ENCODE measurements at regions not wholly inside any gene's neighbourhood (a gene's known extent, or its start where the extent isn't known, plus 50 kb on each side); places are given as distances from the start of the nearest gene placed in this dataset.
"Not testable (repeated sequence)": the region's sequence is repeated elsewhere in the genome, so short reads cannot be mapped to it uniquely, and the experiment has no call there.

DNA sequence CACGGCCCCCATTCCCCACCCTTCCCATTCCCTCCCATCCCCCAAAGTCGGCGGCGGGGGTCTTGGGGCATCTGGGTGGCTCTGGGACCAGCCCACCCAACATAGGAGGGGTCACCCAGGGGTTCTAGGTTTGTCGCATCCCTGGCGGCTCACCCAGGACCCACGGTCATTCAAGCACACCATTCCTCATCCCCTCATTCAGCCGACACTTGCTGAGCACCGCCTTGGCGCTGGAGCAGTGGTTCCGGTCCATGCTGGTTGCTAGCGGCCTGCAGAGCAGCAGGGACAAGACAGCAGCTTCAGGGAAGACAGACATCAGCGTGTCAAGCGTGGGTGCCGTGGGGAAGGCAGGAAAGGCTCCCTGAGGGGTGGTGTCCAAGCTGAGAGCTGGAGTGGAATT, 50.5 kb upstream of the OTOS start:
- peaks cover 0 to 3% of the 10 kb centered on the region in 2 donors for H3K27me3 ChIP-seq (ENCODE audit: control insufficient read depth in 2 of 2, insufficient read depth in 2 of 2, low read length in 2 of 2)
- H3K9me3 ChIP-seq (ENCODE audit: control insufficient read depth in 2 of 2, low read length in 2 of 2) = no peaks in the 10 kb centered on the region
- H3K9ac ChIP-seq (ENCODE audit: low read depth in 1 of 2, low read length in 2 of 2) = no peak overlapping the region
- H3K27ac ChIP-seq (ENCODE audit: low read depth in 2 of 2, low read length in 2 of 2) = no peak overlapping the region
- H3K4me1 ChIP-seq (ENCODE audit: control insufficient read depth in 2 of 2, insufficient read depth in 2 of 2, low read length in 2 of 2) = no peaks in the 10 kb centered on the region
- H3K36me3 ChIP-seq (ENCODE audit: control insufficient read depth in 2 of 2, insufficient read depth in 2 of 2, low read length in 2 of 2) = no peaks in the 10 kb centered on the region
- no peak overlapping the region for H3K4me3 ChIP-seq (ENCODE audit: low read length in 2 of 2)

DNA sequence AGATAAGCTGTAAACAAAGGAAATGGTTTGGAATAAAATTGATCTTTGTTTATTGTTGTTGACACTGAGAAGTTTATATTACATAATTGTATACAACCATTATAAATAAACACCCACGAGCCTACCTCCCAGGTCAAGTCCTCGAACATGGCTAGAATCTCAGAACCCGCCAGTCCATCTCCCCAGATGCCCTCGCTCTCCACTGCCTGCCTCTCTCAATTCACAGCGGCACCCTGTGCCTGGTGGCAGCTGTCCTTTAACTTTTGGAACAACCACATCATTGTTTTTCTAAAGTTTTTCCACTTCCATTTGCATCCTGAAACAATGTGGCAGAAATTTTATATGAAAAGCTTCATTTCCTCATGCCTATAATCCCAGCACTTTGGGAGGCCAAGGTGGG, 52.2 kb upstream of the OTOS start:
- no peaks in the 10 kb centered on the region for H3K9me3 ChIP-seq (ENCODE audit: control insufficient read depth in 2 of 2, low read length in 2 of 2)
- H3K27me3 ChIP-seq (ENCODE audit: control insufficient read depth in 2 of 2, insufficient read depth in 2 of 2, low read length in 2 of 2) = peaks cover 0 to 3% of the 10 kb centered on the region in 2 donors
- H3K36me3 ChIP-seq (ENCODE audit: control insufficient read depth in 2 of 2, insufficient read depth in 2 of 2, low read length in 2 of 2) = no peaks in the 10 kb centered on the region
- H3K4me3 ChIP-seq (ENCODE audit: low read length in 2 of 2) = no peak overlapping the region
- no peaks in the 10 kb centered on the region for H3K4me1 ChIP-seq (ENCODE audit: control insufficient read depth in 2 of 2, insufficient read depth in 2 of 2, low read length in 2 of 2)
- no peak overlapping the region for H3K9ac ChIP-seq (ENCODE audit: low read depth in 1 of 2, low read length in 2 of 2)
- H3K27ac ChIP-seq (ENCODE audit: low read depth in 2 of 2, low read length in 2 of 2) = no peak overlapping the region

DNA sequence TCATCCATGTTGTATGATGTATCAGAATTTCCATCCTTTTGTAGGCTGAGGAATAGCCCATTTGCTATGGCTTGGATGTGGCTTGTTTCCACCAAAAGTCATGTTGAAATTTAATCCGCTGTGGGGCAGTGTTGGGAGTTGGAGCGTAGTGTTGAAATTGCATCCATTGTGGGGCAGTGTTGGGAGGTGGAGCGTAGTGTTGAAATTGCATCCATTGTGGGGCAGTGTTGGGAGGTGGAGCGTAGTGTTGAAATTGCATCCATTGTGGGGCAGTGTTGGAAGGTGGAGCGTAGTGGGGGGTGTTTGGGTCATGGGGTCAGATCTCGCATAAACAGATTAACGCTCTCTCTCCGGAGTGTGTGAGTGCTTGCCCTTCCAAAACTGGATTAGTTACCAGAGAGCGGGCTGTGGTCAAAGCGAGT, 53.9 kb upstream of the OTOS start:
- H3K4me1 ChIP-seq (ENCODE audit: control insufficient read depth in 2 of 2, insufficient read depth in 2 of 2, low read length in 2 of 2); H3K27me3 ChIP-seq (ENCODE audit: control insufficient read depth in 2 of 2, insufficient read depth in 2 of 2, low read length in 2 of 2); H3K9ac ChIP-seq (ENCODE audit: low read depth in 1 of 2, low read length in 2 of 2); H3K27ac ChIP-seq (ENCODE audit: low read depth in 2 of 2, low read length in 2 of 2); H3K36me3 ChIP-seq (ENCODE audit: control insufficient read depth in 2 of 2, insufficient read depth in 2 of 2, low read length in 2 of 2); H3K9me3 ChIP-seq (ENCODE audit: control insufficient read depth in 2 of 2, low read length in 2 of 2); H3K4me3 ChIP-seq (ENCODE audit: low read length in 2 of 2): not testable (repeated sequence)

DNA sequence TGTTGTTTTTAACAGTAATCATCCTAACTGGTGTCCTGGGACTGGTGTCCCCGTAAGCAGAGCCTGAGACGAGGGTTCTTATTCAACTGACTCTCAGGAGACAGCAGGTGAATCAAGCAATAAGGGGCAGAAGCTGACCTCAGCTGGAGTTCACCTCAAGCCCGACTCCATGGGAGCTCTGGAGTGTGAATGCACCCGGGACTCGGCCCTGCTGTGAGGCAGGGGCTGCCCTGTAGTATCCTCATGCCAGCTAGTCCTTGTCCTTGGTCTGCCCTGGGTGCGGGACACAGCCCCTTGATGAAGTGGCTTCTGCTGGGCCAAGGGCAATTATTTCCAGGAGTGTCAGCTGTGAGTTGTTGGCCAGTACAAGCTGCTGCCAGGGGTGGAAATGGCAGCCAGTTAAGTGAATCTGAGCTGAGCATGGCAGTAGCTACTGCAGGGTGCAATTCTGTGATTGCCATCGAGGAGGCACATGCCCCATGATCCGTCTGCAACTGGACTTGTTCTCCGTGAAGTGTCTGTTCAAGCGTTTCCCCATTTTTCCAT, 54.9 kb upstream of the OTOS start:
- Histone ChIP-seq H3K9me3 (ENCODE audit: control insufficient read depth in 2 of 2, low read length in 2 of 2) (no peaks in the 10 kb centered on the region), H3K4me1 (ENCODE audit: control insufficient read depth in 2 of 2, insufficient read depth in 2 of 2, low read length in 2 of 2) (no peaks in the 10 kb centered on the region), H3K36me3 (ENCODE audit: control insufficient read depth in 2 of 2, insufficient read depth in 2 of 2, low read length in 2 of 2) (no peaks in the 10 kb centered on the region), H3K4me3 (ENCODE audit: low read length in 2 of 2) (no peak overlapping the region), H3K9ac (ENCODE audit: low read depth in 1 of 2, low read length in 2 of 2) (no peak overlapping the region), H3K27me3 (ENCODE audit: control insufficient read depth in 2 of 2, insufficient read depth in 2 of 2, low read length in 2 of 2) (peaks cover 0 to 3% of the 10 kb centered on the region in 2 donors), H3K27ac (ENCODE audit: low read depth in 2 of 2, low read length in 2 of 2) (no peak overlapping the region)

DNA sequence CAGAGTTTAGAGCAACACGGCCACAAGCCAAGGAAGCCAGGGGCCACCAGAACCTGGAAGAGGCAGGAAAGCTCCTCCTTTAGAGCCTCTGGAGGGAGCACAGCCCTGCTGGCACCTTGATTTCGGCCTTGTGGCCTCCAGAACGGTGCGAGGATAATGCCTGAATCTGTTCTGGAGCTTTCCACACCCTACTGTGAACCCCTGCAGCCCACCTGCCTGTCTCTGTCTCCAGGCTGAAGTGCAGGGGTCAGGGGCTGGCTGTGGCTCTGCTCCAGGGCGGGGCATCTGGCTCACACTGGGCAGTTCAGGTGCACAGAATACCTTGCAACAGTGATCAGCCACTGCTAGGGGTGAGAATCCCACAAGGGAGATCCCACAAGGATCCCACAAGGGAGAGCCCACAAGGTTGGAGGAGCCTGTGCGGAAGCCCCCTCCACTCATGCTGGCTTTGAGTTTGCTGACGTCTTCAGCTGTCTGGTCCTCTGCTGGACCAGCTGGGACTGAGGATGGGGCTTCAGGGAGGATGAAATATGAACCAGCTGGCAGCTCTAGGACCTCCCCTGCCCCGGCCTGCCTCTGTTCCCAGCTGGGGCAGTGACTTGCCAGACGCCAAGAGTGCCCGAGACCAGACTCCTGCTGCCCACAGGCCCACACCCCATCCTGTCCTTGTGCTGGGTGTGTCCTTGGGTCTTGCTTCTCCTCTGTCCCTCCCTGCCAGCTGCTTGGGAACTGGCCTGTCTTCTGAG, 56.4 kb upstream of the OTOS start:
- Histone ChIP-seq H3K36me3 (ENCODE audit: control insufficient read depth in 2 of 2, insufficient read depth in 2 of 2, low read length in 2 of 2) (no peaks in the 10 kb centered on the region), H3K9me3 (ENCODE audit: control insufficient read depth in 2 of 2, low read length in 2 of 2) (no peaks in the 10 kb centered on the region), H3K27me3 (ENCODE audit: control insufficient read depth in 2 of 2, insufficient read depth in 2 of 2, low read length in 2 of 2) (no peaks in the 10 kb centered on the region), H3K9ac (ENCODE audit: low read depth in 1 of 2, low read length in 2 of 2) (no peak overlapping the region), H3K4me1 (ENCODE audit: control insufficient read depth in 2 of 2, insufficient read depth in 2 of 2, low read length in 2 of 2) (no peaks in the 10 kb centered on the region), H3K27ac (ENCODE audit: low read depth in 2 of 2, low read length in 2 of 2) (no peak overlapping the region), H3K4me3 (ENCODE audit: low read length in 2 of 2) (no peak overlapping the region)

DNA sequence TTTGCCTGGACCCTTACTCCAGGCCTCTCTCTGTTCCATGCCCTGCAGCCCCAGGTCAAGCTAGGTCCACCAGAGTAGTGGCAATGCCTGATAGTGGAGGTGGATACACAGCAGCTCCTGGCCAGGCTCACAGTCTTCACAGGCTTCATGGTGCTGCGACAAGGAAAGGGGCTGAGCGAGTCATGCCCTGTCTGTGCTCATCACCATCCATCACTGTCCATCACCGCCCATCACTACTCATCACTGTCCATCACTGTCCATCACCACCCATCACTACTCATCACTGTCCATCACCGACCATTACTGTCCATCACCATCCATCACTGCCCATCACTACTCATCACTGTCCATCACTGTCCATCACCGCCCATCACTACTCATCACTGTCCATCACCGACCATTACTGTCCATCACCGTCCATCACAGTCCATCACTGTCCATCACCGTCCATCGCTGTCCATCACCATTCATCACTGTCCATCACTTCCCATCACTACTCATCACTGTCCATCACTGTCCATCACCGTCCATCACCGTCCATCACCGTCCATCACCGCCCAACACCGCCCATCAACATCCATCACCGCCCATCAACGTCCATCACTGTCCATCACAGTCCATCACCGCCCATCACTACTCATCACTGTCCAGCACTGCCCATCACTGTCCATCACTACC, 57.1 kb upstream of the OTOS start:
- Histone ChIP-seq H3K27ac (ENCODE audit: low read depth in 2 of 2, low read length in 2 of 2) (no peak overlapping the region), H3K36me3 (ENCODE audit: control insufficient read depth in 2 of 2, insufficient read depth in 2 of 2, low read length in 2 of 2) (no peaks in the 10 kb centered on the region), H3K27me3 (ENCODE audit: control insufficient read depth in 2 of 2, insufficient read depth in 2 of 2, low read length in 2 of 2) (no peaks in the 10 kb centered on the region), H3K9ac (ENCODE audit: low read depth in 1 of 2, low read length in 2 of 2) (no peak overlapping the region), H3K9me3 (ENCODE audit: control insufficient read depth in 2 of 2, low read length in 2 of 2) (no peaks in the 10 kb centered on the region), H3K4me1 (ENCODE audit: control insufficient read depth in 2 of 2, insufficient read depth in 2 of 2, low read length in 2 of 2) (no peaks in the 10 kb centered on the region), H3K4me3 (ENCODE audit: low read length in 2 of 2) (no peak overlapping the region)

DNA sequence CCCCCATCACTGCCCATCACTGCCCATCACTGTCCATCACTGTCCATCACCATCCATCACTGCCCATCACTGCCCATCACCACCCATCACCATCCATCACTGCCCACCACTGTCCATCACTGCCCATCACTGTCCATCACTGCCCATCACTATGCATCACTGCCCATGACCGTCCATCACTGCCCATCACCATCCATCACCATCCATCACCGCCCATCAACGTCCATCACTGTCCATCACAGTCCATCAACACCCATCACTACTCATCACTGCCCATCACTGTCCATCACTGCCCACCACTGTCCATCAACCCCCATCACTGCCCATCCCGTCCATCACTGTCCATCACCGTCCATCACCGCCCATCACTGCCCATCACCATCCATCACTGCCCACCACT, 57.8 kb upstream of the OTOS start:
- no peaks in the 10 kb centered on the region for H3K36me3 ChIP-seq (ENCODE audit: control insufficient read depth in 2 of 2, insufficient read depth in 2 of 2, low read length in 2 of 2)
- H3K27ac ChIP-seq (ENCODE audit: low read depth in 2 of 2, low read length in 2 of 2) = no peak overlapping the region
- no peaks in the 10 kb centered on the region for H3K4me1 ChIP-seq (ENCODE audit: control insufficient read depth in 2 of 2, insufficient read depth in 2 of 2, low read length in 2 of 2)
- H3K9me3 ChIP-seq (ENCODE audit: control insufficient read depth in 2 of 2, low read length in 2 of 2) = no peaks in the 10 kb centered on the region
- H3K27me3 ChIP-seq (ENCODE audit: control insufficient read depth in 2 of 2, insufficient read depth in 2 of 2, low read length in 2 of 2) = no peaks in the 10 kb centered on the region
- H3K9ac ChIP-seq (ENCODE audit: low read depth in 1 of 2, low read length in 2 of 2) = no peak overlapping the region
- H3K4me3 ChIP-seq (ENCODE audit: low read length in 2 of 2) = no peak overlapping the region

DNA sequence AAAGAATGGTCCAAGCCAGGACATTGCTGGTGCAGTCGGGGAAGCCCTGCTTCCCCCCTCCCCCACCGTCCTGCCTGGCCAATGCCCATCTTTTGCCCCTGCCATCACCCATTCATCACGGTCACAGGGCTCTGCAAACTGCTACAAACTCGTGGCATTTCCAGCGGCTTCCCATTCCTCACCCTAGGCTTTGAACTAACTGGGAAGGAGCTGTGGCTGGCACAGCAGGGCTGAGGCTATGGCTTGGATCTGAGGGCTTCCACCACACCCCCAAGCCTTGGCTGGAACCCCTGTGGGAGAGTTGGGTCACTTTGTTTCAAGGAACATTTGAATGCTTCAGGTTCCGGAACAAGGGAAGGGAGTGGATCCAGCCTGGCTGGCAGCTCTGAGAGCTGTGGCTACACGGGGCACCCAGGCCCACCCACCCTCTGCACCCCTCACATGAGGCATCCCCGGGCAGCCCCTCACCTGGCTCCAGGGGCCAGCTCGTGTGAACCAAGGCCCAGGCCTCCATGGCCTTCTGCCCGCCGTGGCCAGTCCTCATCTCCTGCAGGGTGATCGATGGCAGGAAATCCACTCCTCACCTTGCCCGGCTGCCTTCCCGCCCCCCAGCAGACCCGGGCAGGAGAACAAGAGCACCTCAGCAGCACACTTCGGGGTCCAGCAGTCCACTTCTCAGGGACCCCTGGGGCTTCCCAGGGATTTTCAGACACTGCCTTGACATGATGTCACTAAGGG, 58.8 kb upstream of the OTOS start:
- Histone ChIP-seq H3K9me3 (ENCODE audit: control insufficient read depth in 2 of 2, low read length in 2 of 2) (no peaks in the 10 kb centered on the region), H3K36me3 (ENCODE audit: control insufficient read depth in 2 of 2, insufficient read depth in 2 of 2, low read length in 2 of 2) (no peaks in the 10 kb centered on the region), H3K4me1 (ENCODE audit: control insufficient read depth in 2 of 2, insufficient read depth in 2 of 2, low read length in 2 of 2) (no peaks in the 10 kb centered on the region), H3K4me3 (ENCODE audit: low read length in 2 of 2) (no peak overlapping the region), H3K9ac (ENCODE audit: low read depth in 1 of 2, low read length in 2 of 2) (no peak overlapping the region), H3K27me3 (ENCODE audit: control insufficient read depth in 2 of 2, insufficient read depth in 2 of 2, low read length in 2 of 2) (peaks cover 0 to under 1% of the 10 kb centered on the region in 2 donors), H3K27ac (ENCODE audit: low read depth in 2 of 2, low read length in 2 of 2) (no peak overlapping the region)

DNA sequence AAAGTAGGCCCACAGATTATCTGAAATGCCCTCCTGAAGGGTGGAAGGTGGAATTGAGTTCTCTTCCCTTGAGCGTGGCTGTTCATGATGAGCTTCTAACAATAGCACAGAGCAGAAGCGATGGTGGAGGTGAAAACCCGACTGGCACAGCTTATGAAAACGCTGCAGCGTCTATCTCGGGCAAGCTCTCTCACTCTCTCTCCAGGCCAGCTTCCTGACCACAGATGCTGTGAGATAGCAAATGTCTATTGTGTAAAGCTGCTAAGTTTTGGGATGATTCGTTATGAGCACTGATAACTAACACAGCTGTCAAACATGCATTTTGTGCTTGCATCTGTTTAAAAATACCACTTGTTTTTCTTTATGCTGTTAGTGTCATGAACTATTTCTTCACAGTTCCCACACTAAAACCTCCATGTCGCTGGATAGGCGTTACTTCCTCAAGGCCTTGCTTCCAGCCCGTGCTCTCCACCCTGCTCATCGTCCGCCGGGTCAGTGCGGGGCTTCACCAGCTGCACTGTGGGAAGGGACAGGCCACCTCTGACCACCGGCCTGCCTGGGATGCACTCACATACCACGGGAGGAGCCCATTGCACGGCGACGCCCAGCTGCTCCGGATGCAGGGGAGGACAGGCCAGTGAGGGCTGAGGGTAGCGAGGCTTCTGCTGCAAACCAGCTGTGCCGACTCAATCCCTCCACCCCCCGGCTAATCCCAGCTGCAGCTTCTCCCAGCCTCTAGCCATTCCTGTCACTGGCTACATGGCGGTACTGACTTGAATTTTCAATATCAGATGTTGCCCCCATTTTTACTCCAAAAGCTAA, 60.0 kb upstream of the OTOS start:
- Histone ChIP-seq H3K4me3 (ENCODE audit: low read length in 2 of 2) (no peak overlapping the region), H3K27ac (ENCODE audit: low read depth in 2 of 2, low read length in 2 of 2) (no peak overlapping the region), H3K4me1 (ENCODE audit: control insufficient read depth in 2 of 2, insufficient read depth in 2 of 2, low read length in 2 of 2) (no peaks in the 10 kb centered on the region), H3K9ac (ENCODE audit: low read depth in 1 of 2, low read length in 2 of 2) (no peak overlapping the region), H3K9me3 (ENCODE audit: control insufficient read depth in 2 of 2, low read length in 2 of 2) (no peaks in the 10 kb centered on the region), H3K27me3 (ENCODE audit: control insufficient read depth in 2 of 2, insufficient read depth in 2 of 2, low read length in 2 of 2) (peaks cover 0 to 4% of the 10 kb centered on the region in 2 donors), H3K36me3 (ENCODE audit: control insufficient read depth in 2 of 2, insufficient read depth in 2 of 2, low read length in 2 of 2) (no peaks in the 10 kb centered on the region)

Data from mucosa of rectum (tissue), 2 donors.